ENCODE measurements at regions not wholly inside any gene's neighbourhood (a gene's known extent, or its start where the extent isn't known, plus 50 kb on each side); places are given as distances from the start of the nearest gene placed in this dataset.

DNA sequence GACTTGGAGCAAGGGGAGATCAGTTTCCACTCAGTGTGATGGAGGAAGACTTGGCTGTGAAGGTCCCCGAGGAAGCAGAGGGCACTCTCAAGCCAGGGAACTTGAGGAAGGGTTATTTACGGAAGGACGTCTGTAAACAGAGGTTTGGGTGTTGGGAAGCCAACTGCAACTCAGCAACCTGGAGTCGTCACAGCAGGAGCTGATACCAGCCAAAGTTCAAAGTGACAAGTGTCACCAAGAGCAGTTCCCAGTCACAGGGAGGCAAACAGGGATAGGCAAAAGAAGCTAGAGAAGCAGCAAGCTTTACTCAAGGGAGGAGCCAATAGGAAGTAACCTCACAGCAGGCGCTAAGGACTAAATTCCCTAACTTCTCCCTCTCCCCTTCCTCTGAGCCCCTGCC is 205.5 kb downstream of the EFNB2 start:
- TF ChIP-seq ZNF629 (tag by site-specific recombination; IDR thresholded peaks at IDR 0.05) (no peak), ZBTB8A (tag by site-specific recombination; IDR thresholded peaks at IDR 0.05) (no peak), ZNF24 (tag by site-specific recombination; IDR thresholded peaks at IDR 0.05) (no peak), ZNF146 (tag by site-specific recombination; IDR thresholded peaks at IDR 0.05) (no peak), ZSCAN30 (tag by site-specific recombination; IDR thresholded peaks at IDR 0.05) (no peak), ZFP41 (tag by site-specific recombination; IDR thresholded peaks at IDR 0.05; ENCODE audit: borderline replicate concordance) (no peak)
- TF ChIP-seq, protein P1, sequence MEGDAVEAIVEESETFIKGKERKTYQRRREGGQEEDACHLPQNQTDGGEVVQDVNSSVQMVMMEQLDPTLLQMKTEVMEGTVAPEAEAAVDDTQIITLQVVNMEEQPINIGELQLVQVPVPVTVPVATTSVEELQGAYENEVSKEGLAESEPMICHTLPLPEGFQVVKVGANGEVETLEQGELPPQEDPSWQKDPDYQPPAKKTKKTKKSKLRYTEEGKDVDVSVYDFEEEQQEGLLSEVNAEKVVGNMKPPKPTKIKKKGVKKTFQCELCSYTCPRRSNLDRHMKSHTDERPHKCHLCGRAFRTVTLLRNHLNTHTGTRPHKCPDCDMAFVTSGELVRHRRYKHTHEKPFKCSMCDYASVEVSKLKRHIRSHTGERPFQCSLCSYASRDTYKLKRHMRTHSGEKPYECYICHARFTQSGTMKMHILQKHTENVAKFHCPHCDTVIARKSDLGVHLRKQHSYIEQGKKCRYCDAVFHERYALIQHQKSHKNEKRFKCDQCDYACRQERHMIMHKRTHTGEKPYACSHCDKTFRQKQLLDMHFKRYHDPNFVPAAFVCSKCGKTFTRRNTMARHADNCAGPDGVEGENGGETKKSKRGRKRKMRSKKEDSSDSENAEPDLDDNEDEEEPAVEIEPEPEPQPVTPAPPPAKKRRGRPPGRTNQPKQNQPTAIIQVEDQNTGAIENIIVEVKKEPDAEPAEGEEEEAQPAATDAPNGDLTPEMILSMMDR (tag by site-specific recombination; IDR thresholded peaks at IDR 0.05), result no peak
- TF ChIP-seq, protein P2, sequence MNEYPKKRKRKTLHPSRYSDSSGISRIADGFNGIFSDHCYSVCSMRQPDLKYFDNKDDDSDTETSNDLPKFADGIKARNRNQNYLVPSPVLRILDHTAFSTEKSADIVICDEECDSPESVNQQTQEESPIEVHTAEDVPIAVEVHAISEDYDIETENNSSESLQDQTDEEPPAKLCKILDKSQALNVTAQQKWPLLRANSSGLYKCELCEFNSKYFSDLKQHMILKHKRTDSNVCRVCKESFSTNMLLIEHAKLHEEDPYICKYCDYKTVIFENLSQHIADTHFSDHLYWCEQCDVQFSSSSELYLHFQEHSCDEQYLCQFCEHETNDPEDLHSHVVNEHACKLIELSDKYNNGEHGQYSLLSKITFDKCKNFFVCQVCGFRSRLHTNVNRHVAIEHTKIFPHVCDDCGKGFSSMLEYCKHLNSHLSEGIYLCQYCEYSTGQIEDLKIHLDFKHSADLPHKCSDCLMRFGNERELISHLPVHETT (tag by site-specific recombination; IDR thresholded peaks at IDR 0.05), result no peak
- TF ChIP-seq, protein P3, sequence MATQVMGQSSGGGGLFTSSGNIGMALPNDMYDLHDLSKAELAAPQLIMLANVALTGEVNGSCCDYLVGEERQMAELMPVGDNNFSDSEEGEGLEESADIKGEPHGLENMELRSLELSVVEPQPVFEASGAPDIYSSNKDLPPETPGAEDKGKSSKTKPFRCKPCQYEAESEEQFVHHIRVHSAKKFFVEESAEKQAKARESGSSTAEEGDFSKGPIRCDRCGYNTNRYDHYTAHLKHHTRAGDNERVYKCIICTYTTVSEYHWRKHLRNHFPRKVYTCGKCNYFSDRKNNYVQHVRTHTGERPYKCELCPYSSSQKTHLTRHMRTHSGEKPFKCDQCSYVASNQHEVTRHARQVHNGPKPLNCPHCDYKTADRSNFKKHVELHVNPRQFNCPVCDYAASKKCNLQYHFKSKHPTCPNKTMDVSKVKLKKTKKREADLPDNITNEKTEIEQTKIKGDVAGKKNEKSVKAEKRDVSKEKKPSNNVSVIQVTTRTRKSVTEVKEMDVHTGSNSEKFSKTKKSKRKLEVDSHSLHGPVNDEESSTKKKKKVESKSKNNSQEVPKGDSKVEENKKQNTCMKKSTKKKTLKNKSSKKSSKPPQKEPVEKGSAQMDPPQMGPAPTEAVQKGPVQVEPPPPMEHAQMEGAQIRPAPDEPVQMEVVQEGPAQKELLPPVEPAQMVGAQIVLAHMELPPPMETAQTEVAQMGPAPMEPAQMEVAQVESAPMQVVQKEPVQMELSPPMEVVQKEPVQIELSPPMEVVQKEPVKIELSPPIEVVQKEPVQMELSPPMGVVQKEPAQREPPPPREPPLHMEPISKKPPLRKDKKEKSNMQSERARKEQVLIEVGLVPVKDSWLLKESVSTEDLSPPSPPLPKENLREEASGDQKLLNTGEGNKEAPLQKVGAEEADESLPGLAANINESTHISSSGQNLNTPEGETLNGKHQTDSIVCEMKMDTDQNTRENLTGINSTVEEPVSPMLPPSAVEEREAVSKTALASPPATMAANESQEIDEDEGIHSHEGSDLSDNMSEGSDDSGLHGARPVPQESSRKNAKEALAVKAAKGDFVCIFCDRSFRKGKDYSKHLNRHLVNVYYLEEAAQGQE (tag by site-specific recombination; IDR thresholded peaks at IDR 0.05), result no peak
- TF ChIP-seq, protein P4, sequence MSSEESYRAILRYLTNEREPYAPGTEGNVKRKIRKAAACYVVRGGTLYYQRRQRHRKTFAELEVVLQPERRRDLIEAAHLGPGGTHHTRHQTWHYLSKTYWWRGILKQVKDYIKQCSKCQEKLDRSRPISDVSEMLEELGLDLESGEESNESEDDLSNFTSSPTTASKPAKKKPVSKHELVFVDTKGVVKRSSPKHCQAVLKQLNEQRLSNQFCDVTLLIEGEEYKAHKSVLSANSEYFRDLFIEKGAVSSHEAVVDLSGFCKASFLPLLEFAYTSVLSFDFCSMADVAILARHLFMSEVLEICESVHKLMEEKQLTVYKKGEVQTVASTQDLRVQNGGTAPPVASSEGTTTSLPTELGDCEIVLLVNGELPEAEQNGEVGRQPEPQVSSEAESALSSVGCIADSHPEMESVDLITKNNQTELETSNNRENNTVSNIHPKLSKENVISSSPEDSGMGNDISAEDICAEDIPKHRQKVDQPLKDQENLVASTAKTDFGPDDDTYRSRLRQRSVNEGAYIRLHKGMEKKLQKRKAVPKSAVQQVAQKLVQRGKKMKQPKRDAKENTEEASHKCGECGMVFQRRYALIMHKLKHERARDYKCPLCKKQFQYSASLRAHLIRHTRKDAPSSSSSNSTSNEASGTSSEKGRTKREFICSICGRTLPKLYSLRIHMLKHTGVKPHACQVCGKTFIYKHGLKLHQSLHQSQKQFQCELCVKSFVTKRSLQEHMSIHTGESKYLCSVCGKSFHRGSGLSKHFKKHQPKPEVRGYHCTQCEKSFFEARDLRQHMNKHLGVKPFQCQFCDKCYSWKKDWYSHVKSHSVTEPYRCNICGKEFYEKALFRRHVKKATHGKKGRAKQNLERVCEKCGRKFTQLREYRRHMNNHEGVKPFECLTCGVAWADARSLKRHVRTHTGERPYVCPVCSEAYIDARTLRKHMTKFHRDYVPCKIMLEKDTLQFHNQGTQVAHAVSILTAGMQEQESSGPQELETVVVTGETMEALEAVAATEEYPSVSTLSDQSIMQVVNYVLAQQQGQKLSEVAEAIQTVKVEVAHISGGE (tag by site-specific recombination; conservative IDR thresholded peaks at IDR 0.05; ENCODE audit: low read depth), result no peak
- TF ChIP-seq, protein P5, sequence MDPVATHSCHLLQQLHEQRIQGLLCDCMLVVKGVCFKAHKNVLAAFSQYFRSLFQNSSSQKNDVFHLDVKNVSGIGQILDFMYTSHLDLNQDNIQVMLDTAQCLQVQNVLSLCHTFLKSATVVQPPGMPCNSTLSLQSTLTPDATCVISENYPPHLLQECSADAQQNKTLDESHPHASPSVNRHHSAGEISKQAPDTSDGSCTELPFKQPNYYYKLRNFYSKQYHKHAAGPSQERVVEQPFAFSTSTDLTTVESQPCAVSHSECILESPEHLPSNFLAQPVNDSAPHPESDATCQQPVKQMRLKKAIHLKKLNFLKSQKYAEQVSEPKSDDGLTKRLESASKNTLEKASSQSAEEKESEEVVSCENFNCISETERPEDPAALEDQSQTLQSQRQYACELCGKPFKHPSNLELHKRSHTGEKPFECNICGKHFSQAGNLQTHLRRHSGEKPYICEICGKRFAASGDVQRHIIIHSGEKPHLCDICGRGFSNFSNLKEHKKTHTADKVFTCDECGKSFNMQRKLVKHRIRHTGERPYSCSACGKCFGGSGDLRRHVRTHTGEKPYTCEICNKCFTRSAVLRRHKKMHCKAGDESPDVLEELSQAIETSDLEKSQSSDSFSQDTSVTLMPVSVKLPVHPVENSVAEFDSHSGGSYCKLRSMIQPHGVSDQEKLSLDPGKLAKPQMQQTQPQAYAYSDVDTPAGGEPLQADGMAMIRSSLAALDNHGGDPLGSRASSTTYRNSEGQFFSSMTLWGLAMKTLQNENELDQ (tag by site-specific recombination; IDR thresholded peaks at IDR 0.05; ENCODE audit: low read depth), result no peak
- TF ChIP-seq, protein P6, sequence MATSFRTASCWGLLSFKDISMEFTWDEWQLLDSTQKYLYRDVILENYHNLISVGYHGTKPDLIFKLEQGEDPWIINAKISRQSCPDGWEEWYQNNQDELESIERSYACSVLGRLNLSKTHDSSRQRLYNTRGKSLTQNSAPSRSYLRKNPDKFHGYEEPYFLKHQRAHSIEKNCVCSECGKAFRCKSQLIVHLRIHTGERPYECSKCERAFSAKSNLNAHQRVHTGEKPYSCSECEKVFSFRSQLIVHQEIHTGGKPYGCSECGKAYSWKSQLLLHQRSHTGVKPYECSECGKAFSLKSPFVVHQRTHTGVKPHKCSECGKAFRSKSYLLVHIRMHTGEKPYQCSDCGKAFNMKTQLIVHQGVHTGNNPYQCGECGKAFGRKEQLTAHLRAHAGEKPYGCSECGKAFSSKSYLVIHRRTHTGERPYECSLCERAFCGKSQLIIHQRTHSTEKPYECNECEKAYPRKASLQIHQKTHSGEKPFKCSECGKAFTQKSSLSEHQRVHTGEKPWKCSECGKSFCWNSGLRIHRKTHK (tag by site-specific recombination; IDR thresholded peaks at IDR 0.05), result no peak
